H9 (cell line): ENCODE measurements at regions not wholly inside any gene's neighbourhood (a gene's known extent, or its start where the extent isn't known, plus 50 kb on each side); places are given as distances from the start of the nearest gene placed in this dataset.
A peak's percentile ranks its signal among the peaks of the same experiment; 100 is the strongest.

Experiments
- DNase-seq: peaks from one replicate; pipeline ENCODE4 v3.0.0-alpha.2; 2017
- H2AFZ ChIP-seq: one replicate; pipeline ENCODE4 v1.6.1; 2013; ENCODE audit warnings: mild to moderate bottlenecking, low read length, control low read depth, moderate library complexity
- H2AK5ac ChIP-seq: 2 replicates; pipeline ENCODE4 v1.6.1; 2013; ENCODE audit warnings: low read length, control low read depth, mixed read lengths; ENCODE audit not compliant: insufficient read length
- H2BK120ac ChIP-seq: one replicate; pipeline ENCODE4 v1.6.1; 2013; ENCODE audit warnings: low read depth, mild to moderate bottlenecking, low read length, control low read depth, inconsistent platforms; ENCODE audit not compliant: poor library complexity, severe bottlenecking
- H2BK12ac ChIP-seq: 2 replicates; pipeline ENCODE4 v1.6.1; 2013; ENCODE audit warnings: low read length, control low read depth, mixed read lengths, low read depth; ENCODE audit not compliant: insufficient read length
- H2BK15ac ChIP-seq: 2 replicates; pipeline ENCODE4 v1.6.1; 2013; ENCODE audit warnings: low read depth, low read length, control low read depth
- H2BK20ac ChIP-seq: one replicate; pipeline ENCODE4 v1.6.1; 2013; ENCODE audit warnings: low read depth, mild to moderate bottlenecking, low read length, control low read depth, inconsistent platforms; ENCODE audit not compliant: poor library complexity, severe bottlenecking
- H2BK5ac ChIP-seq: 2 replicates; pipeline ENCODE4 v1.6.1; 2013; ENCODE audit warnings: low read length, control low read depth, mixed read lengths; ENCODE audit not compliant: insufficient read length
- H3K14ac ChIP-seq: 2 replicates; pipeline ENCODE4 v1.6.1; 2013; ENCODE audit warnings: low read length, control low read depth; ENCODE audit not compliant: insufficient read depth
- H3K18ac ChIP-seq: 2 replicates; pipeline ENCODE4 v1.6.1; 2013; ENCODE audit warnings: low read depth, mild to moderate bottlenecking, mixed read lengths, low read length, control low read depth; ENCODE audit not compliant: insufficient read length
- H3K23ac ChIP-seq: 2 replicates; pipeline ENCODE4 v1.6.1; 2013; ENCODE audit warnings: low read length, control low read depth, mixed read lengths, low read depth; ENCODE audit not compliant: insufficient read length
- H3K23me2 ChIP-seq: 2 replicates; pipeline ENCODE4 v1.6.1; 2013; ENCODE audit warnings: low read depth, mild to moderate bottlenecking, mixed read lengths, low read length, control low read depth; ENCODE audit not compliant: insufficient read length, poor library complexity, severe bottlenecking
- H3K27ac ChIP-seq: 2 replicates; pipeline ENCODE4 v1.5.1; 2013; ENCODE audit warnings: low read length, control low read depth, mixed read lengths, low read depth; ENCODE audit not compliant: insufficient read length
- H3K27me3 ChIP-seq: 2 replicates; pipeline ENCODE4 v1.6.1; 2013; ENCODE audit warnings: low read length, control low read depth, inconsistent platforms; ENCODE audit not compliant: insufficient read depth
- H3K4ac ChIP-seq: 2 replicates; pipeline ENCODE4 v1.6.1; 2013; ENCODE audit warnings: low read depth, mild to moderate bottlenecking, control low read depth, inconsistent platforms, low read length, moderate library complexity
- H3K4me1 ChIP-seq: 2 replicates; pipeline ENCODE4 v1.6.1; 2013; ENCODE audit warnings: low read length, control low read depth, inconsistent platforms; ENCODE audit not compliant: insufficient read depth
- H3K4me2 ChIP-seq: 2 replicates; pipeline ENCODE4 v1.6.1; 2013; ENCODE audit warnings: low read length, control low read depth, mixed read lengths; ENCODE audit not compliant: insufficient read length, insufficient read depth
- H3K56ac ChIP-seq: 2 replicates; pipeline ENCODE4 v1.6.1; 2013; ENCODE audit warnings: low read depth, mild to moderate bottlenecking, mixed read lengths, low read length, control low read depth; ENCODE audit not compliant: insufficient read length
- H3K79me1 ChIP-seq: 2 replicates; pipeline ENCODE4 v1.6.1; 2013; ENCODE audit warnings: low read depth, mild to moderate bottlenecking, moderate library complexity, low read length, control low read depth, inconsistent platforms; ENCODE audit not compliant: insufficient read depth, poor library complexity, severe bottlenecking
- H3K79me2 ChIP-seq: 2 replicates; pipeline ENCODE4 v1.6.1; 2013; ENCODE audit warnings: low read length, control low read depth, inconsistent platforms; ENCODE audit not compliant: insufficient read depth
- H3K9ac ChIP-seq: 2 replicates; pipeline ENCODE4 v1.6.1; 2013; ENCODE audit warnings: low read length, control low read depth, mixed read lengths; ENCODE audit not compliant: insufficient read length; ENCODE audit errors: extremely low read depth
- H3K9me3 ChIP-seq: one replicate; pipeline ENCODE4 v1.6.1; 2013; ENCODE audit warnings: low read depth, low read length, inconsistent platforms; ENCODE audit not compliant: control insufficient read depth
- H3T11ph ChIP-seq: one replicate; pipeline ENCODE4 v1.6.1; 2013; ENCODE audit warnings: mild to moderate bottlenecking, low read length, control low read depth, inconsistent platforms
- H4K20me1 ChIP-seq: one replicate; pipeline ENCODE4 v1.6.1; 2013; ENCODE audit not compliant: control insufficient read depth, insufficient read length, insufficient read depth
- H4K5ac ChIP-seq: 2 replicates; pipeline ENCODE4 v1.6.1; 2013; ENCODE audit warnings: low read depth, mild to moderate bottlenecking, mixed read lengths, low read length, control low read depth; ENCODE audit not compliant: insufficient read length
- H4K8ac ChIP-seq: replicated peaks from 2 replicates; pipeline ENCODE4 v1.6.1; 2013; ENCODE audit warnings: low read length, control low read depth, mixed read lengths, low read depth; ENCODE audit not compliant: insufficient read length
- H4K91ac ChIP-seq: 2 replicates; pipeline ENCODE4 v1.6.1; 2013; ENCODE audit warnings: low read depth, mild to moderate bottlenecking, moderate library complexity, mixed read lengths, low read length, control low read depth; ENCODE audit not compliant: insufficient read length
- H3K27ac Mint-ChIP-seq, 3 experiments: 2 replicates in 2 of 3; 3 replicates in 1 of 3; pipeline ENCODE4 v1.8.0; 2020 to 2021; ENCODE audit warnings: mixed read lengths in 3 of 3, mild to moderate bottlenecking in 1 of 3, moderate library complexity in 1 of 3
- H3K27me3 Mint-ChIP-seq: 2 replicates; pipeline ENCODE4 v1.8.0; 2021; ENCODE audit warnings: low read depth, mild to moderate bottlenecking, moderate library complexity, mixed read lengths
- H3K36me3 Mint-ChIP-seq, 3 experiments: 2 replicates in 2 of 3; 3 replicates in 1 of 3; pipeline ENCODE4 v1.8.0; 2020 to 2021; ENCODE audit warnings: low read depth in 3 of 3, mixed read lengths in 3 of 3; ENCODE audit not compliant: insufficient read depth in 1 of 3
- H3K4me1 Mint-ChIP-seq, 2 experiments: 2 replicates each; pipeline ENCODE4 v1.8.0; 2020; ENCODE audit warnings: mixed read lengths in 2 of 2
- H3K4me3 Mint-ChIP-seq, 2 experiments: 2 replicates in 1 of 2; 3 replicates in 1 of 2; pipeline ENCODE4 v1.8.0; 2020 to 2021; ENCODE audit warnings: mild to moderate bottlenecking in 2 of 2, mixed read lengths in 2 of 2, moderate library complexity in 1 of 2
- H3K9me3 Mint-ChIP-seq, 2 experiments: 2 replicates in 1 of 2; 3 replicates in 1 of 2; pipeline ENCODE4 v1.8.0; 2020; ENCODE audit warnings: mild to moderate bottlenecking in 2 of 2, mixed read lengths in 2 of 2, moderate library complexity in 1 of 2
- WGBS: extraction: QIAGEN DNeasy Blood & Tissue Kit; methylation state at CpG from one replicate; pipeline ENCODE4 v1.1.7; 2013; ENCODE audit warnings: missing lambda C conversion rate, low lambda C conversion rate, mixed read lengths; ENCODE audit not compliant: insufficient read length; ENCODE audit errors: extremely low coverage; 5-methylcytosine and 5-hydroxymethylcytosine counted together
- TF ChIP-seq, protein P1 (sequence below): fragments of 200-600 bp; sonication (generic); conservative IDR thresholded peaks from 3 replicates; pipeline ENCODE4 v1.8.0; 2021; ENCODE audit warnings: antibody characterized with exemption, mild to moderate bottlenecking

GRCh38 chr20:10783707-10784553 is 110.1 kb upstream of the JAG1 start:
- H2BK20ac ChIP-seq = no peak overlapping the region
- H2BK15ac ChIP-seq = no peak overlapping the region
- no peak overlapping the region for H2AK5ac ChIP-seq
- no peak overlapping the region for H2AFZ ChIP-seq
- H4K5ac ChIP-seq = no peak overlapping the region
- H3K36me3 Mint-ChIP-seq = no peaks in the 10 kb centered on the region; a peak in 1 of 7 replicates
- H3K4me3 Mint-ChIP-seq = peak overlapping the region in 1 of 2 experiments; percentile 28; a peak in 2 of 5 replicates
- H3K9ac ChIP-seq = peak overlapping the region; percentile 26
- peak overlapping the region; percentile 47 for H2BK5ac ChIP-seq
- H3K9me3 ChIP-seq = no peaks in the 10 kb centered on the region
- H3K79me2 ChIP-seq = no peaks in the 10 kb centered on the region
- no peak overlapping the region for H3K4ac ChIP-seq
- H3K27ac ChIP-seq = peak overlapping the region; percentile 32
- H3K14ac ChIP-seq = peak overlapping the region; percentile 69; the same call in 1 of the 2 replicates
- H3K79me1 ChIP-seq = no peaks in the 10 kb centered on the region
- no peak overlapping the region for H3K56ac ChIP-seq
- peaks cover 15% of the 10 kb centered on the region for H3K4me1 ChIP-seq
- no peak for DNase-seq
- peak overlapping the region; percentile 85 for H3K18ac ChIP-seq
- no peaks in the 10 kb centered on the region for H4K20me1 ChIP-seq
- no peaks in the 10 kb centered on the region for H3K23me2 ChIP-seq
- H4K8ac ChIP-seq = no peak overlapping the region
- no peaks in the 10 kb centered on the region for H3K27me3 ChIP-seq
- peaks cover 28 to 56% of the 10 kb centered on the region in 2 experiments for H3K4me1 Mint-ChIP-seq
- H3K9me3 Mint-ChIP-seq = no peaks in the 10 kb centered on the region; a peak in 1 of 5 replicates
- no CpG with 5 or more reads among the region's 4 CpGs for WGBS
- H2BK120ac ChIP-seq = no peak overlapping the region
- TF ChIP-seq, protein P1, sequence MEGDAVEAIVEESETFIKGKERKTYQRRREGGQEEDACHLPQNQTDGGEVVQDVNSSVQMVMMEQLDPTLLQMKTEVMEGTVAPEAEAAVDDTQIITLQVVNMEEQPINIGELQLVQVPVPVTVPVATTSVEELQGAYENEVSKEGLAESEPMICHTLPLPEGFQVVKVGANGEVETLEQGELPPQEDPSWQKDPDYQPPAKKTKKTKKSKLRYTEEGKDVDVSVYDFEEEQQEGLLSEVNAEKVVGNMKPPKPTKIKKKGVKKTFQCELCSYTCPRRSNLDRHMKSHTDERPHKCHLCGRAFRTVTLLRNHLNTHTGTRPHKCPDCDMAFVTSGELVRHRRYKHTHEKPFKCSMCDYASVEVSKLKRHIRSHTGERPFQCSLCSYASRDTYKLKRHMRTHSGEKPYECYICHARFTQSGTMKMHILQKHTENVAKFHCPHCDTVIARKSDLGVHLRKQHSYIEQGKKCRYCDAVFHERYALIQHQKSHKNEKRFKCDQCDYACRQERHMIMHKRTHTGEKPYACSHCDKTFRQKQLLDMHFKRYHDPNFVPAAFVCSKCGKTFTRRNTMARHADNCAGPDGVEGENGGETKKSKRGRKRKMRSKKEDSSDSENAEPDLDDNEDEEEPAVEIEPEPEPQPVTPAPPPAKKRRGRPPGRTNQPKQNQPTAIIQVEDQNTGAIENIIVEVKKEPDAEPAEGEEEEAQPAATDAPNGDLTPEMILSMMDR = no peak
- peak overlapping the region; percentile 23 for H3K4me2 ChIP-seq
- no peak overlapping the region for H2BK12ac ChIP-seq
- H4K91ac ChIP-seq = no peak overlapping the region
- no peak overlapping the region for H3K23ac ChIP-seq
- H3K27ac Mint-ChIP-seq = peak overlapping the region; percentile 5 to 99 (median 34); a peak in 3 of 7 replicates
- H3T11ph ChIP-seq = peak overlapping the region; percentile 82
- H3K27me3 Mint-ChIP-seq = peaks cover 5% of the 10 kb centered on the region; the same call in 1 of the 2 replicates
